Body of pancreas (tissue), 4 donors: ENCODE measurements at regions not wholly inside any gene's neighbourhood (a gene's known extent, or its start where the extent isn't known, plus 50 kb on each side); places are given as distances from the start of the nearest gene placed in this dataset.

Experiments
- POLR2A ChIP-seq, 3 donors: fragments of 450-650 bp; IDR thresholded peaks; one replicate each; pipeline ENCODE4 v1.6.1; 2016; ENCODE audit warnings: antibody characterized with exemption in 3 of 3, mild to moderate bottlenecking in 2 of 3
- TF ChIP-seq, protein P1 (sequence below), 7 experiments: fragments of 450-650 bp in 4 of 7; fragments of 200-600 bp in 3 of 7; sonication (generic) in 3 of 7; IDR thresholded peaks; one replicate each; pipeline ENCODE4 v1.5.1; 2016 to 2019; ENCODE audit warnings: antibody characterized with exemption in 7 of 7

DNA sequence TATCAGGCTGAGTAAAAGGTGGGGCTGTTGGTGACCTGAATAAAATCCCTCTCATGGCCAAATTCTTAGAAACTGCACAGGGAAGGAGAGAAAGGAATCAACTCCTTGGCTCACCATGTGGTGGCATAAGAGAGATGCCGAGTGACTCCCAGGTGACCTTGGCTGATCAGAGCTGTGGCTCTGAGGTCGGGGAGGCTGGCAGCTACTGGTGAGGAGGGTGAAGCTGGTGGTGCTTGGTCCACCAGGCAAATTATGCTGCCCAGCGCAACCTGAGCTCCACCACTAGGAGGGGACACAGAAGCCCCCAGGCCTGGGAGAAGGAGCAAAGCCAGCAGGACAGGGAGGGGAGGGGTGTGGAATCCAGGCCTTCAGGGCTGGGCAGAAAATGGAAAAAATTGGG is 111.2 kb upstream of the IL12B start:
- TF ChIP-seq, protein P1, sequence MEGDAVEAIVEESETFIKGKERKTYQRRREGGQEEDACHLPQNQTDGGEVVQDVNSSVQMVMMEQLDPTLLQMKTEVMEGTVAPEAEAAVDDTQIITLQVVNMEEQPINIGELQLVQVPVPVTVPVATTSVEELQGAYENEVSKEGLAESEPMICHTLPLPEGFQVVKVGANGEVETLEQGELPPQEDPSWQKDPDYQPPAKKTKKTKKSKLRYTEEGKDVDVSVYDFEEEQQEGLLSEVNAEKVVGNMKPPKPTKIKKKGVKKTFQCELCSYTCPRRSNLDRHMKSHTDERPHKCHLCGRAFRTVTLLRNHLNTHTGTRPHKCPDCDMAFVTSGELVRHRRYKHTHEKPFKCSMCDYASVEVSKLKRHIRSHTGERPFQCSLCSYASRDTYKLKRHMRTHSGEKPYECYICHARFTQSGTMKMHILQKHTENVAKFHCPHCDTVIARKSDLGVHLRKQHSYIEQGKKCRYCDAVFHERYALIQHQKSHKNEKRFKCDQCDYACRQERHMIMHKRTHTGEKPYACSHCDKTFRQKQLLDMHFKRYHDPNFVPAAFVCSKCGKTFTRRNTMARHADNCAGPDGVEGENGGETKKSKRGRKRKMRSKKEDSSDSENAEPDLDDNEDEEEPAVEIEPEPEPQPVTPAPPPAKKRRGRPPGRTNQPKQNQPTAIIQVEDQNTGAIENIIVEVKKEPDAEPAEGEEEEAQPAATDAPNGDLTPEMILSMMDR (IDR thresholded peaks at IDR 0.05): peak in 1 of 7 experiments; percentile 19
- TF ChIP-seq POLR2A (IDR thresholded peaks at IDR 0.05): no peak
